ENCODE measurements at regions not wholly inside any gene's neighbourhood (a gene's known extent, or its start where the extent isn't known, plus 50 kb on each side); places are given as distances from the start of the nearest gene placed in this dataset.
"Not testable (repeated sequence)": the region's sequence is repeated elsewhere in the genome, so short reads cannot be mapped to it uniquely, and the experiment has no call there.

- Mint-ChIP-seq H3K4me3 (no peak overlapping the region), H3K27ac (no peak overlapping the region), H3K4me1 (ENCODE audit: low read depth) (no peaks in the 10 kb centered on the region), H3K27me3 (no peaks in the 10 kb centered on the region), H3K9me3 (no peaks in the 10 kb centered on the region), H3K36me3 (ENCODE audit: low read depth) (no peaks in the 10 kb centered on the region)
- DNase-seq = no peak
Measured at GRCh38 chr5:152619756-152620155, 214.7 kb upstream of the NMUR2 start.

DNA sequence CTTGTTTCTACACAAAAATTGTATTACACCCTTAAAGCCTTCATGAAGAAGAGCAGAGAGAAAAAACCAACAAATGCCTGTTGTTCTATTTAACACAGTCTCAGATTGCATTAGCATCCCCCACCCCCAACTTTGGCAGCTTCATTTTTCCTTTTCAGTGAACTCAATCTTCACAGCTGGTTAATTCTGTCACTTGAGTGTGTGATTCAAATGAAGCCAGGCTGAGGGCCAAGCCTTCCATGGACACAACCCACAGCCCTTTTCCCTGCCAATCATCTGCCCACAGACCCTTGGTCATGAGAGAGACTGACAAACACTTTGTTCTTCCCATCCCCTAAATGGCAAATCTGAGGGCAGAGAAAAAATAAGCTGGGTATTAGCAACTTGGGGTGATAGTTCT is 217.5 kb upstream of the NMUR2 start:
- H3K36me3 Mint-ChIP-seq (ENCODE audit: low read depth) = no peaks in the 10 kb centered on the region
- H3K9me3 Mint-ChIP-seq = no peaks in the 10 kb centered on the region
- no peak overlapping the region for H3K4me3 Mint-ChIP-seq
- no peaks in the 10 kb centered on the region for H3K27me3 Mint-ChIP-seq
- no peak for DNase-seq
- H3K27ac Mint-ChIP-seq = no peak overlapping the region
- no peaks in the 10 kb centered on the region for H3K4me1 Mint-ChIP-seq (ENCODE audit: low read depth)

GRCh38 chr5:152623951-152624350 is 218.9 kb upstream of the NMUR2 start:
- Mint-ChIP-seq H3K4me3 (no peak overlapping the region), H3K27ac (no peak overlapping the region), H3K36me3 (ENCODE audit: low read depth) (no peaks in the 10 kb centered on the region), H3K27me3 (no peaks in the 10 kb centered on the region), H3K4me1 (ENCODE audit: low read depth) (no peaks in the 10 kb centered on the region), H3K9me3 (no peaks in the 10 kb centered on the region)
- DNase-seq = no peak

- no peak for DNase-seq
- Mint-ChIP-seq H3K4me1 (ENCODE audit: low read depth) (no peaks in the 10 kb centered on the region), H3K36me3 (ENCODE audit: low read depth) (no peaks in the 10 kb centered on the region)
Measured at GRCh38 chr5:152625696-152626095, 220.6 kb upstream of the NMUR2 start.

GRCh38 chr5:152631221-152631620 is 226.1 kb upstream of the NMUR2 start:
- H3K9me3 Mint-ChIP-seq = no peaks in the 10 kb centered on the region
- H3K4me3 Mint-ChIP-seq = no peak overlapping the region
- DNase-seq = no peak
- H3K4me1 Mint-ChIP-seq (ENCODE audit: low read depth) = no peaks in the 10 kb centered on the region
- H3K27ac Mint-ChIP-seq = no peak overlapping the region
- H3K36me3 Mint-ChIP-seq (ENCODE audit: low read depth) = no peaks in the 10 kb centered on the region
- H3K27me3 Mint-ChIP-seq = no peaks in the 10 kb centered on the region

More at GRCh38 chr5:152625696-152626095, 220.6 kb upstream of the NMUR2 start:
- Mint-ChIP-seq H3K27ac (no peak overlapping the region), H3K27me3 (no peaks in the 10 kb centered on the region), H3K4me3 (no peak overlapping the region), H3K9me3 (no peaks in the 10 kb centered on the region)

GRCh38 chr5:152632360-152632759 is 227.3 kb upstream of the NMUR2 start:
- Mint-ChIP-seq H3K4me1 (ENCODE audit: low read depth) (no peaks in the 10 kb centered on the region), H3K27ac (no peak overlapping the region), H3K9me3 (no peaks in the 10 kb centered on the region), H3K27me3 (no peaks in the 10 kb centered on the region), H3K36me3 (ENCODE audit: low read depth) (no peaks in the 10 kb centered on the region), H3K4me3 (no peak overlapping the region)
- no peak for DNase-seq

- no peaks in the 10 kb centered on the region for H3K36me3 Mint-ChIP-seq (ENCODE audit: low read depth)
- no peaks in the 10 kb centered on the region for H3K4me1 Mint-ChIP-seq (ENCODE audit: low read depth)
- DNase-seq = no peak
- no peak overlapping the region for H3K4me3 Mint-ChIP-seq
- H3K9me3 Mint-ChIP-seq = no peaks in the 10 kb centered on the region
- H3K27ac Mint-ChIP-seq = no peak overlapping the region
- no peaks in the 10 kb centered on the region for H3K27me3 Mint-ChIP-seq
Measured at GRCh38 chr5:152634586-152634985, 229.5 kb upstream of the NMUR2 start.

DNA sequence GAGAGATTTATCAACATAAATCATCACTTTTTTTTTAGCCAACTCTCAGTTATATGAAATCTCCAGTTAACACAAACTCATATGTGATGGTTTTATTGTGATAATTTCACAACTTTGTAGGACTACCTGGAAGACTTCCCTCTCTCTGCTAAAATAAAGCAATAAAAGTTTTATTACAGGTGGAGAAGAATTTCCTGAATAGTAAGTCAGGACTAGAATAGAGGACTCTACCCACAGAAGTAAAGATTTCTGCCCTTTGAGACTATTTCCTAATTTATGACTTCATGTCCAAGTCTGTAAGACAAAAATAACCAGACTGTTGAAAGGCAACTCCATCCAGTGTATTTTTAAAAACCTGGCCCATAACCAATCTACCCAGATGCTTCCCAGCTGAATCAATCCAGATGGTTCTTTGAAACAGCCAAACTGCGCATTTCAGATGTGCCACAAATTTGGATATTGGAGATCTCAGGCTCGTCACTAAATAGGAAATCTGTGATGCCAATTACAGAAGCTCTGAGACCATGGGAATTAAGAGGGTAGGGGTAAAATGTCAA is 234.0 kb upstream of the NMUR2 start:
- DNase-seq = no peak
- Mint-ChIP-seq H3K27me3 (no peaks in the 10 kb centered on the region), H3K4me1 (ENCODE audit: low read depth) (no peaks in the 10 kb centered on the region), H3K36me3 (ENCODE audit: low read depth) (no peaks in the 10 kb centered on the region), H3K9me3 (peaks cover 3% of the 10 kb centered on the region), H3K4me3 (no peak overlapping the region), H3K27ac (no peak overlapping the region)

DNA sequence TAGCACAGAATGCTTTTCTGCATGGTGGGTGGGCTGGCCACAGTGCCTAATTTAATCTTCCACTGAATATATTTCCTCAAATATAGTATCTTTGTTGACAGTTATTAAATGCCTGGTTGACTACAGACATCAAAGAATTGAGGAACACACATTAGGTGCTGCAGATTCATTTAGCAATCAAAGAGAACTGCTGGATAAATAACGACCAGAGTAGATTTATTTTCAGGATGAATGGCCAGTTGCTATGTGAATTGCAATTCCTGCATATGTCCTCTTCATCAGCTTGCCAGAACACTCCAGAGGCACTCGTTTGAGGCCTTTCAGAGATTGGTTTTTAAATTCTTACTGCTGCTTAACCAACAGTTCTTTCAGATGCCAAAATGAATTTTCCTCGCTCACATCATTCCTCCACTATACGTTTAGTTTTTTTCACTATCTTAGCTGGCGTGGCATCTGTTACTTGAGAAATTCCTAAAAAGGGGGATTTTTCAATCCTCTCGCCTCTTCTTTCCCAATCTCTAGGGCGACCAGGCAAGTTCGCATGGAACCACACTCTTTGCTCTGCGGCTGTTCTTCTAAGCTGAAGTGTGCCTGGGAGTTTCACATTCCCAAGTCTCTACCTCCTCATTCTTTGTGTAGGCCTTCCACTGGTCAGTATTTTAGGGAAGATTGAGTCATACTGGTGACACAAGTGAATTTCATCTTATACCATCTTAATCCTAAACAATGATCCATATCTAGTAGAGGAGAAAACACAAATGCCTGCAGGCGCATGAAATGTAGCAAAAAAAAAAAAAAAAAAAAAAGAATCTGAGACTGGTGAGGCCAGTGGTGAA is 237.1 kb upstream of the NMUR2 start:
- Mint-ChIP-seq H3K4me1 (ENCODE audit: low read depth) (no peaks in the 10 kb centered on the region), H3K9me3 (peaks cover 3% of the 10 kb centered on the region), H3K4me3 (no peak overlapping the region)

DNA sequence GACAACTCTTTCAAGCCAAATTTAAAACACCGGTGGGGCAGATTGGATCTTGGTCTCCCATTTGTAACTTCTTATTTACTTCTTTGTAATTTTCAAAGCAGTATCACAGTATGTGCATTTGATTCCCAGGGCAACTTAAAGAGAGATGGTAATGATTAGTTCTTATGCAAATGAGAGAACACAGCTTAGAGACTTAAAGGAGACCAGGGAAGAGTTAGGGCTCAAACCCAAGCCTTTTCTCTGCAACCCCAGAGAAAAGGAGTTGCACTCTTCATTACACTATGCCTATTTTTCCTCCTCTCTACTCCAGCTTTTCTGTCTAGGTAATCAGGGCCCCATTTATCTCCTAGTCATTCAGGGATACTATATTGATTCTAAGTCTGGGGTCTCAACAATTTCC is 237.8 kb upstream of the NMUR2 start:
- DNase-seq = no peak
- H3K36me3 Mint-ChIP-seq (ENCODE audit: low read depth) = no peaks in the 10 kb centered on the region
- no peak overlapping the region for H3K4me3 Mint-ChIP-seq
- no peak overlapping the region for H3K27ac Mint-ChIP-seq
- H3K27me3 Mint-ChIP-seq = no peaks in the 10 kb centered on the region
- peaks cover 3% of the 10 kb centered on the region for H3K9me3 Mint-ChIP-seq
- no peaks in the 10 kb centered on the region for H3K4me1 Mint-ChIP-seq (ENCODE audit: low read depth)

More for the DNA sequence above, 237.1 kb upstream of the NMUR2 start:
- no peak for DNase-seq
- Mint-ChIP-seq H3K27ac (no peak overlapping the region), H3K27me3 (no peaks in the 10 kb centered on the region), H3K36me3 (ENCODE audit: low read depth) (no peaks in the 10 kb centered on the region)

GRCh38 chr5:152644029-152644728 is 239.1 kb upstream of the NMUR2 start:
- H3K9me3 Mint-ChIP-seq = peaks cover 3% of the 10 kb centered on the region
- DNase-seq = no peak
- H3K36me3 Mint-ChIP-seq (ENCODE audit: low read depth) = no peaks in the 10 kb centered on the region
- no peak overlapping the region for H3K27ac Mint-ChIP-seq
- H3K4me1 Mint-ChIP-seq (ENCODE audit: low read depth) = no peaks in the 10 kb centered on the region
- no peak overlapping the region for H3K4me3 Mint-ChIP-seq
- no peaks in the 10 kb centered on the region for H3K27me3 Mint-ChIP-seq

DNA sequence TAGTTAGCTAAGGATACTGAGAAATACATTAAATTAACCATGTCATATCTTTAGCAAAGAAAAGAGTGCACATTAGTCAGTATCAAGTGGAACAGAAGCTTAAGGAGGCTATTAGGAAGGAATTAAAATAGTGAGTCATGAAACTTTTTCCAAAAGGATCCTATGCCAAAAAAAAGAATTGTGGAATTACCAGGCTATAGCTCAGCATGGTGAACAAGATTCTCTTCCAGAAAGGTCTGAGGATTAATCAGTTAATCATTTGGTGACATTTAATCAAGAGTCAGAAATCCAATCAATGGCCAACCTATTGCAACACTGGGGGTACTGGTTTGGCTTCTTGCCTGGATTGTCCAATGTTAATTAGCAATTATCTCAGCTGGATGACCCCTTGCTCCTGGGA is 244.5 kb upstream of the NMUR2 start:
- DNase-seq = no peak
- Mint-ChIP-seq H3K36me3 (ENCODE audit: low read depth) (no peaks in the 10 kb centered on the region), H3K4me3 (no peak overlapping the region), H3K27me3 (no peaks in the 10 kb centered on the region), H3K9me3 (no peaks in the 10 kb centered on the region), H3K27ac (no peak overlapping the region), H3K4me1 (ENCODE audit: low read depth) (no peaks in the 10 kb centered on the region)

DNA sequence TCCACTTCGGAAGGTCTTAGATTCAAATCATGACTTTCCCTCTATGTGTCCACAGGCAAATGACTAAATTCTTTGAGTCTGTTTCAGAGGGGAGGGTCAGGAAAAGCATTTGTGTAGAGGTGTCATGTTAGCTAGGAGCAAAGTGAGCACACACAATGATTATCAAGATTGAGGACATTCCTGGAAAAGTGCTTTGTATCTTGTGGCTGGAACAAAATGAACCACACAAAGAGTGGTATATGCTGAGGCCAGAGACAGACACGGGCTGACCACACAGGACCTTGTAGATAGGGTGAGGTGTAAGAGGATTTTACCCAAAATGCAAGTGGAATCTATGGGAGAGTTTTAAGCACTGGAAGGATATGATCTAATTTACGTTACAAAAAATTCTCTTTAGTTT is 245.3 kb upstream of the NMUR2 start:
- Mint-ChIP-seq H3K27me3 (no peaks in the 10 kb centered on the region), H3K4me1 (ENCODE audit: low read depth) (no peaks in the 10 kb centered on the region), H3K4me3 (no peak overlapping the region), H3K27ac (no peak overlapping the region), H3K36me3 (ENCODE audit: low read depth) (no peaks in the 10 kb centered on the region), H3K9me3 (no peaks in the 10 kb centered on the region)
- DNase-seq = no peak

GRCh38 chr5:152659470-152659869 is 254.4 kb upstream of the NMUR2 start:
- not testable (repeated sequence) for H3K4me3 Mint-ChIP-seq, H3K9me3 Mint-ChIP-seq

DNA sequence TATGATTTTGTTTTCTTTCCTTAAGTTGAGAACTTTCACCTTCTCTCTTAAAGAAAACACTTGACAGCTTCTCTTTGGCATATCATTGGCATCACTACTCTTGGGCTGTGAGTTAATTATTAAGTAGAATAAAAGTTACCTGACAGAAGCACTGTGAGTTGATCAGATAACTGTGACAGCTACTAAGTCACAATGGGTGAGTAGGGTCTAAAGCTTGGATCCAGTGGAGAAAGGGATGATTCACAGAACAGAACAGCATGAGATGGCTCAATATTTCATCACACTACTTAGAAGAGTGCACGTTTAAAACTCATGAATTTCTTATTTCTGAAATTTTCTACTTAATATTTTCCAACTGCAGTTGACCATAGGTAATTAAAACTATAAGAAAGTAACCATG is 268.5 kb upstream of the NMUR2 start:
- Mint-ChIP-seq H3K9me3 (no peaks in the 10 kb centered on the region), H3K4me1 (ENCODE audit: low read depth) (no peaks in the 10 kb centered on the region), H3K27me3 (no peaks in the 10 kb centered on the region), H3K27ac (no peak overlapping the region), H3K4me3 (no peak overlapping the region), H3K36me3 (ENCODE audit: low read depth) (no peaks in the 10 kb centered on the region)
- DNase-seq = no peak

More at GRCh38 chr5:152659470-152659869, 254.4 kb upstream of the NMUR2 start:
- H3K27ac Mint-ChIP-seq; DNase-seq; H3K36me3 Mint-ChIP-seq (ENCODE audit: low read depth); H3K4me1 Mint-ChIP-seq (ENCODE audit: low read depth); H3K27me3 Mint-ChIP-seq: not testable (repeated sequence)

All from activated T-cell treated with anti-CD3 and anti-CD28 coated beads, Interleukin-2, amount 50 U/mL, for 24 hours (primary cell).